ENCODE measurements at regions not wholly inside any gene's neighbourhood (a gene's known extent, or its start where the extent isn't known, plus 50 kb on each side); places are given as distances from the start of the nearest gene placed in this dataset.

- TF ChIP-seq POLR2AphosphoS5 (IDR thresholded peaks at IDR 0.05): no peak
- no peak for TF ChIP-seq CTCF (IDR thresholded peaks at IDR 0.05)
- TF ChIP-seq EP300 (IDR thresholded peaks at IDR 0.05; ENCODE audit: low read depth): no peak
- no peak for TF ChIP-seq POLR2A (IDR thresholded peaks at IDR 0.05)
- Histone ChIP-seq H3K4me3 (no peak overlapping the region), H3K27me3 (no peaks in the 10 kb centered on the region), H3K4me1 (no peaks in the 10 kb centered on the region), H3K36me3 (no peaks in the 10 kb centered on the region), H3K9me3 (no peaks in the 10 kb centered on the region), H3K27ac (no peak overlapping the region)
- intact Hi-C loops (cut with DNase I; ENCODE audit: low total_unique reads) (no loop called here), in situ Hi-C loops (cut with MboI; ENCODE audit: low pct_ligation_motif_present in 1 of 4, low pct_unique_long_range_greater_than_20kb in 1 of 4, low sequenced_read_pairs in 3 of 4) (no loop called here)
- no peak for DNase-seq
- WGBS, 2 donors (ENCODE audit: low coverage in 1 of 2): 56 to 80% methylated on average over 2 of the region's 2 CpGs
These were observed 495.6 kb downstream of the TMX3 start for GRCh38 chr18:68219274-68219673.

- WGBS, 2 donors (ENCODE audit: low coverage in 1 of 2): 79 to 84% methylated on average over 4 of the region's 4 CpGs
- in situ Hi-C loops (cut with MboI; ENCODE audit: low pct_ligation_motif_present in 1 of 4, low pct_unique_long_range_greater_than_20kb in 1 of 4, low sequenced_read_pairs in 3 of 4): no loop called here
- Histone ChIP-seq H3K4me1 (no peaks in the 10 kb centered on the region), H3K36me3 (no peaks in the 10 kb centered on the region), H3K9me3 (no peaks in the 10 kb centered on the region), H3K4me3 (no peak overlapping the region), H3K27me3 (no peaks in the 10 kb centered on the region), H3K27ac (no peak overlapping the region)
- no peak for TF ChIP-seq POLR2AphosphoS5 (IDR thresholded peaks at IDR 0.05)
- no peak for TF ChIP-seq EP300 (IDR thresholded peaks at IDR 0.05; ENCODE audit: low read depth)
- no peak for TF ChIP-seq POLR2A (IDR thresholded peaks at IDR 0.05)
- no peak for TF ChIP-seq CTCF (IDR thresholded peaks at IDR 0.05)
- intact Hi-C loops (cut with DNase I; ENCODE audit: low total_unique reads): no loop called here
- no peak for DNase-seq
These were observed 499.0 kb downstream of the TMX3 start for GRCh38 chr18:68215931-68216330.

- no peak for DNase-seq
- no peaks in the 10 kb centered on the region for H3K27me3 ChIP-seq
- WGBS, 2 donors (ENCODE audit: low coverage in 1 of 2): 60 to 69% methylated on average over 5 of the region's 5 CpGs
- H3K4me3 ChIP-seq: no peak overlapping the region
- H3K36me3 ChIP-seq: no peaks in the 10 kb centered on the region
- intact Hi-C loops (cut with DNase I; ENCODE audit: low total_unique reads): no loop called here
- H3K27ac ChIP-seq: no peak overlapping the region
- no peaks in the 10 kb centered on the region for H3K9me3 ChIP-seq
- in situ Hi-C loops (cut with MboI; ENCODE audit: low pct_ligation_motif_present in 1 of 4, low pct_unique_long_range_greater_than_20kb in 1 of 4, low sequenced_read_pairs in 3 of 4): no loop called here
- no peak for TF ChIP-seq POLR2A (IDR thresholded peaks at IDR 0.05)
- no peak for TF ChIP-seq POLR2AphosphoS5 (IDR thresholded peaks at IDR 0.05)
- no peak for TF ChIP-seq CTCF (IDR thresholded peaks at IDR 0.05)
- no peak for TF ChIP-seq EP300 (IDR thresholded peaks at IDR 0.05; ENCODE audit: low read depth)
- H3K4me1 ChIP-seq: no peaks in the 10 kb centered on the region
These were observed 528.9 kb downstream of the TMX3 start for GRCh38 chr18:68186039-68186438.

GRCh38 chr18:68181956-68182355 is 533.0 kb downstream of the TMX3 start:
- 30 to 71% methylated on average over 2 of the region's 2 CpGs for WGBS, 2 donors (ENCODE audit: low coverage in 1 of 2)
- in situ Hi-C loops (cut with MboI; ENCODE audit: low pct_ligation_motif_present in 1 of 4, low pct_unique_long_range_greater_than_20kb in 1 of 4, low sequenced_read_pairs in 3 of 4) (no loop called here), intact Hi-C loops (cut with DNase I; ENCODE audit: low total_unique reads) (no loop called here)
- Histone ChIP-seq H3K27me3 (no peaks in the 10 kb centered on the region), H3K27ac (no peak overlapping the region), H3K4me3 (no peak overlapping the region), H3K36me3 (no peaks in the 10 kb centered on the region), H3K9me3 (no peaks in the 10 kb centered on the region), H3K4me1 (no peaks in the 10 kb centered on the region)
- TF ChIP-seq CTCF (IDR thresholded peaks at IDR 0.05) (no peak), POLR2AphosphoS5 (IDR thresholded peaks at IDR 0.05) (no peak), POLR2A (IDR thresholded peaks at IDR 0.05) (no peak), EP300 (IDR thresholded peaks at IDR 0.05; ENCODE audit: low read depth) (no peak)
- DNase-seq: no peak
